Neural progenitor cell (in vitro differentiated cells): ENCODE measurements at regions not wholly inside any gene's neighbourhood (a gene's known extent, or its start where the extent isn't known, plus 50 kb on each side); places are given as distances from the start of the nearest gene placed in this dataset.

Experiments used
- DNase-seq: peaks from one replicate; pipeline ENCODE4 v3.0.0-alpha.2; 2016; ENCODE audit warnings: low spot score
- H2AFZ ChIP-seq: fragments of 200-600 bp; sonication (generic); replicated peaks from 2 replicates; pipeline ENCODE4 v1.6.1; 2016; ENCODE audit warnings: antibody characterized with exemption
- H3F3A ChIP-seq: fragments of 200-600 bp; sonication (generic); 2 replicates; pipeline ENCODE4 v1.6.1; 2016; ENCODE audit warnings: antibody characterized with exemption, low read depth
- H3K27ac ChIP-seq: fragments of 200-600 bp; sonication (generic); 2 replicates; pipeline ENCODE4 v1.5.1; 2016; ENCODE audit warnings: mild to moderate bottlenecking
- H3K27me3 ChIP-seq: fragments of 200-600 bp; sonication (generic); 2 replicates; pipeline ENCODE4 v1.6.1; 2016; ENCODE audit warnings: mild to moderate bottlenecking, moderate library complexity
- H3K36me3 ChIP-seq: fragments of 200-600 bp; sonication (generic); 2 replicates; pipeline ENCODE4 v1.5.1; 2016
- H3K4me1 ChIP-seq: fragments of 200-600 bp; sonication (generic); 2 replicates; pipeline ENCODE4 v1.6.1; 2016; ENCODE audit warnings: mixed run types
- H3K4me2 ChIP-seq: fragments of 200-600 bp; sonication (generic); 2 replicates; pipeline ENCODE4 v1.6.1; 2016
- H3K4me3 ChIP-seq: fragments of 200-600 bp; sonication (generic); 2 replicates; pipeline ENCODE4 v1.5.1; 2016
- H3K79me2 ChIP-seq: fragments of 200-600 bp; sonication (generic); 2 replicates; pipeline ENCODE4 v1.6.1; 2016; ENCODE audit warnings: low read depth
- H3K9ac ChIP-seq: fragments of 200-600 bp; sonication (generic); 2 replicates; pipeline ENCODE4 v1.6.1; 2016
- H3K9me3 ChIP-seq: fragments of 200-600 bp; sonication (generic); 2 replicates; pipeline ENCODE4 v1.5.1; 2016; ENCODE audit warnings: low read depth
- H4K20me1 ChIP-seq: fragments of 200-600 bp; sonication (generic); 2 replicates; pipeline ENCODE4 v1.6.1; 2016; ENCODE audit warnings: low read depth
- H3K27ac Mint-ChIP-seq: 3 replicates; pipeline ENCODE4 v1.8.0; 2021; ENCODE audit warnings: mixed read lengths
- H3K27me3 Mint-ChIP-seq: 2 replicates; pipeline ENCODE4 v1.8.0; 2022; ENCODE audit warnings: low read depth, mild to moderate bottlenecking, inconsistent platforms, moderate library complexity, mixed read lengths; ENCODE audit not compliant: insufficient read depth
- H3K36me3 Mint-ChIP-seq: 3 replicates; pipeline ENCODE4 v1.8.0; 2021; ENCODE audit warnings: mixed read lengths
- H3K4me1 Mint-ChIP-seq: 3 replicates; pipeline ENCODE4 v1.8.0; 2021; ENCODE audit warnings: mixed read lengths
- H3K4me3 Mint-ChIP-seq: 3 replicates; pipeline ENCODE4 v1.8.0; 2021; ENCODE audit warnings: mild to moderate bottlenecking, moderate library complexity, mixed read lengths
- H3K9me3 Mint-ChIP-seq: 3 replicates; pipeline ENCODE4 v1.8.0; 2020; ENCODE audit warnings: mixed read lengths
- CTCF ChIP-seq: fragments of 200-600 bp; sonication (generic); IDR thresholded peaks from 2 replicates; pipeline ENCODE4 v1.5.1; 2017; ENCODE audit warnings: antibody characterized with exemption, mild to moderate bottlenecking
- EZH2 ChIP-seq: fragments of 200-600 bp; sonication (generic); IDR thresholded peaks from 2 replicates; pipeline ENCODE4 v1.6.1; 2017; ENCODE audit warnings: antibody characterized with exemption, mild to moderate bottlenecking, moderate library complexity
- EZH2phosphoT487 ChIP-seq: fragments of 200-600 bp; sonication (generic); IDR thresholded peaks from 2 replicates; pipeline ENCODE4 v1.6.1; 2017; ENCODE audit warnings: antibody characterized with exemption

DNA sequence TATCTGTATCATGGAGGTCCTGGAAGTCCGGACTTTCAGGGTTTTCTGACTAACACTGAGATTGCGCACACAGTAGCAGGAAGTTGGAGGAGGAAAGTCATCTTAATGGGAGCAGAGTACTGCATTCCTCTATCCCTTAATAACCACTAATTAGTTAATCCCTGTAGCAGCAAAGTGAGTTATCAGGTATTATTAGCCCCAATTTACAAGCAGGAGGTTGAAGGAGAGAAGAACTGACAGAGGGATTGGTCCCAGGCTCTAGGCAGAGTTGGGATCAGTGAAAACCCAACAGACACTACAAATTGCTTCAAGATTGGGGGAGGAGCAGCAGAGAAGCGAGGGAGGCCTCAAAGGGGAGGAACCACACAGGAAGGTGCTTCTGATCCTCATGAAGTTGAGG, 74.5 kb upstream of the XPA start:
- peak overlapping the region; percentile 9 for H3K4me3 ChIP-seq
- Mint-ChIP-seq H3K9me3 (no peaks in the 10 kb centered on the region), H3K36me3 (no peaks in the 10 kb centered on the region), H3K4me1 (peaks cover 18% of the 10 kb centered on the region), H3K4me3 (no peak overlapping the region), H3K27me3 (peaks cover 6% of the 10 kb centered on the region), H3K27ac (no peak overlapping the region)
- no peak overlapping the region for H3K9ac ChIP-seq
- peaks cover 15% of the 10 kb centered on the region for H4K20me1 ChIP-seq
- peaks cover 6% of the 10 kb centered on the region for H3F3A ChIP-seq
- TF ChIP-seq EZH2 (no peak), EZH2phosphoT487 (no peak), CTCF (no peak)
- peaks cover 38% of the 10 kb centered on the region for H3K4me1 ChIP-seq
- no peak overlapping the region for H3K27ac ChIP-seq
- H2AFZ ChIP-seq = no peak overlapping the region
- no peak for DNase-seq
- H3K4me2 ChIP-seq = peak overlapping the region; percentile 70
- no peaks in the 10 kb centered on the region for H3K36me3 ChIP-seq
- no peaks in the 10 kb centered on the region for H3K9me3 ChIP-seq
- peaks cover 59% of the 10 kb centered on the region for H3K27me3 ChIP-seq
- no peaks in the 10 kb centered on the region for H3K79me2 ChIP-seq

DNA sequence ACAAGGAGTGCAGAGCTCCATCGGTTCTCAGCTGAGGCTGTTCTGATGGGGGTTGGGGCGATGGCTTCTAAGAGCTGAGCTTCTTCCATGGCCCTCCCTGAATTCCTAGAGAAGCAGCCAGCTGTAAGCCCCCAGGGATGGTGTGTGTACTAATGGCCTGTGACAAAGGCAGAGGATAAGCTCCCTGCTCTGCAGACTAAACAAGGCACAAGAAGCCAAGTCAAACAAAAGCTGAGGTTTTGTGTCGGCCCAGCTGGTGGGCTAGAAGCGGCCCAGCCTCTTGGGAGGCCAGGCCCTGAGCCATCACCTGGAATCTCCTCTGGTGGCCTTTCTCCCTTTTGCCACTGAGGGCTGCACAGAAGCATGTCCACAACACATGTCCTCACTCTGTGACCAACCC, 75.0 kb upstream of the XPA start:
- H3K9me3 Mint-ChIP-seq = no peaks in the 10 kb centered on the region
- Histone ChIP-seq H3K9me3 (no peaks in the 10 kb centered on the region), H2AFZ (no peak overlapping the region), H3K79me2 (no peaks in the 10 kb centered on the region), H3K4me3 (peak overlapping the region; percentile 9), H3K4me1 (peaks cover 38% of the 10 kb centered on the region), H3K27ac (no peak overlapping the region), H3K4me2 (peak overlapping the region; percentile 70), H4K20me1 (peaks cover 15% of the 10 kb centered on the region), H3K27me3 (peaks cover 59% of the 10 kb centered on the region), H3K9ac (no peak overlapping the region), H3K36me3 (no peaks in the 10 kb centered on the region), H3F3A (peaks cover 6% of the 10 kb centered on the region)
- peaks cover 4% of the 10 kb centered on the region for H3K27me3 Mint-ChIP-seq
- H3K36me3 Mint-ChIP-seq = no peaks in the 10 kb centered on the region
- H3K4me1 Mint-ChIP-seq = peaks cover 18% of the 10 kb centered on the region
- no peak overlapping the region for H3K4me3 Mint-ChIP-seq
- peak; percentile 93 for DNase-seq
- H3K27ac Mint-ChIP-seq = no peak overlapping the region
- TF ChIP-seq EZH2phosphoT487 (peak; percentile 61), EZH2 (no peak)

DNA sequence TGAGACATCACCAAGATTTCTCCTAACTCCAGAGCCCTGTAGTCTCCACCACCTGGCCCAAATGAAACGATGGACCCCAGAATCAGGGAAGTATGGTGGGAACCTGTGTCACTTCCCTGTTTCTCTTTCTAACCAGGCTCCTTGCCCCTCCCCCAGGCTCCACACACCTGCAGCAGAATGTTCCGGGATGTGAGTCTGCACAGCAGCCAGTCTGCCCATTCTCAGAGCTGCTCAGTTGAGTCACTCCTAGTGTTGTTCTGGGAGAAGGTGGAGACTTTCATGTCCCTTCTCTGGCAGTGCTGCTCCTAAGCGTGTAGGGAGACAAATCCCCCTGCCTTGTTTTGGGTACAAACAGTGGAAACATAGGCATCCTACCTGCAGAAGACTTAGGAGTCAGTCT, 76.0 kb upstream of the XPA start:
- H3K9me3 ChIP-seq = peaks cover 2% of the 10 kb centered on the region
- H3K27ac Mint-ChIP-seq = no peak overlapping the region

More for the DNA sequence above, 76.0 kb upstream of the XPA start:
- Histone ChIP-seq H3K9ac (no peak overlapping the region), H3K27me3 (peaks cover 59% of the 10 kb centered on the region), H4K20me1 (peaks cover 15% of the 10 kb centered on the region), H3K4me2 (peak overlapping the region; percentile 54), H3K36me3 (no peaks in the 10 kb centered on the region), H3K79me2 (no peaks in the 10 kb centered on the region), H3F3A (peaks cover 6% of the 10 kb centered on the region), H3K4me1 (peaks cover 38% of the 10 kb centered on the region), H3K4me3 (no peak overlapping the region), H2AFZ (no peak overlapping the region), H3K27ac (no peak overlapping the region)
- H3K4me1 Mint-ChIP-seq = peaks cover 18% of the 10 kb centered on the region
- peaks cover 4% of the 10 kb centered on the region for H3K27me3 Mint-ChIP-seq
- H3K36me3 Mint-ChIP-seq = no peaks in the 10 kb centered on the region
- TF ChIP-seq EZH2 = no peak
- TF ChIP-seq EZH2phosphoT487 = no peak
- no peak for TF ChIP-seq CTCF
- H3K4me3 Mint-ChIP-seq = no peak overlapping the region
- DNase-seq = no peak
- peaks cover 4% of the 10 kb centered on the region for H3K9me3 Mint-ChIP-seq
